ENCODE measurements at regions not wholly inside any gene's neighbourhood (a gene's known extent, or its start where the extent isn't known, plus 50 kb on each side); places are given as distances from the start of the nearest gene placed in this dataset.

DNA sequence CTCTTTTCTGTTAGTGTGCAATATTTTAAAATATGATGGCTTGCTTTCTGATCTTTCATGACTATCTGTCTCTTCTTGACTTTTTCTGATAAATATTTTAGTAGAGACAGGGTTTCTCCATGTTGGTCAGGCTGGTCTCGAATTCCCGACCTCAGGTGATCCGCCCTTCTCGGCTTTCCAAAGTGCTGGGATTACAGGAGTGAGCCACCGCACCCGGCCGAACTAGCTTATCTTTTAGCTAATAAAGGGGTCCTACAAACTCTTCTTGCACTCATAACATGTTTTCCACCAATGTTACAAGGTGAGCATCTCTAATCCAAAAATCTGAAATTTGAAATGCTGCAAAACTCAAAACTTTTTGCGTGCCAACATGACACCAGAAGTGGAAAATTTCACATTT is 535.2 kb upstream of the PCDH20 start:
- Histone ChIP-seq H3K36me3 (ENCODE audit: control insufficient read depth, insufficient read depth, low read length) (no peaks in the 10 kb centered on the region), H3K4me3 (replicated peaks; ENCODE audit: low read depth, low read length) (no peak overlapping the region), H3K27me3 (replicated peaks; ENCODE audit: control insufficient read depth, insufficient read depth, low read length) (no peaks in the 10 kb centered on the region)
- TF ChIP-seq, protein P1, sequence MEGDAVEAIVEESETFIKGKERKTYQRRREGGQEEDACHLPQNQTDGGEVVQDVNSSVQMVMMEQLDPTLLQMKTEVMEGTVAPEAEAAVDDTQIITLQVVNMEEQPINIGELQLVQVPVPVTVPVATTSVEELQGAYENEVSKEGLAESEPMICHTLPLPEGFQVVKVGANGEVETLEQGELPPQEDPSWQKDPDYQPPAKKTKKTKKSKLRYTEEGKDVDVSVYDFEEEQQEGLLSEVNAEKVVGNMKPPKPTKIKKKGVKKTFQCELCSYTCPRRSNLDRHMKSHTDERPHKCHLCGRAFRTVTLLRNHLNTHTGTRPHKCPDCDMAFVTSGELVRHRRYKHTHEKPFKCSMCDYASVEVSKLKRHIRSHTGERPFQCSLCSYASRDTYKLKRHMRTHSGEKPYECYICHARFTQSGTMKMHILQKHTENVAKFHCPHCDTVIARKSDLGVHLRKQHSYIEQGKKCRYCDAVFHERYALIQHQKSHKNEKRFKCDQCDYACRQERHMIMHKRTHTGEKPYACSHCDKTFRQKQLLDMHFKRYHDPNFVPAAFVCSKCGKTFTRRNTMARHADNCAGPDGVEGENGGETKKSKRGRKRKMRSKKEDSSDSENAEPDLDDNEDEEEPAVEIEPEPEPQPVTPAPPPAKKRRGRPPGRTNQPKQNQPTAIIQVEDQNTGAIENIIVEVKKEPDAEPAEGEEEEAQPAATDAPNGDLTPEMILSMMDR (IDR thresholded peaks at IDR 0.05; ENCODE audit: insufficient read depth, low read length, poor library complexity, severe bottlenecking): no peak
- DNase-seq (ENCODE audit: extremely low read depth, insufficient read length): no peak

DNA sequence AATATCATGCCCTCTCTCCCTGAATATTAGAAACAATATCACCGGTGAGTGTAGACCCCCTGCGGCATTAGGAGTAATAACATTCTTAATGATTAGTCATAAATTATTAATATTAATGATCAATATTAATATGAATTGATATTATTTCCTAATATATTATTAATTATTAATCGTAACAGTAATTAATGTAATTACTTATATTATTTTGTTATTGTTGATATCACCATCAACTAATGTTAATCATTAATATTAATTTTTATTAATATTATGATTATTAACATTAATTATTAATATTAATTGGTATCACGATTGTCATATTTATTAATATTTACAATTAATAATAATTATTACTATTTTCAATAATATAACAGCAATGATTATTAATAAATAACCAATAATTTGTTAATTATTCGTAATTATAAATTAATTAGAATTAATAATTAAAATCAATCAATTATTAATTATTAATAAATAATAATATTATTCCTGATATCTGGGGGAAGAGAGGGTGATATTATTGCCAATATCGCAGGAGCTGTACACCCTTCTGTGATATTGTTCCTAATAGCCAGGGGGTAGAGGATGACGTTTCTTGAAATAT is 528.8 kb upstream of the PCDH20 start:
- TF ChIP-seq, protein P1 (IDR thresholded peaks at IDR 0.05; ENCODE audit: insufficient read depth, low read length, poor library complexity, severe bottlenecking): no peak
- no peaks in the 10 kb centered on the region for H3K27me3 ChIP-seq (replicated peaks; ENCODE audit: control insufficient read depth, insufficient read depth, low read length)
- no peak overlapping the region for H3K4me3 ChIP-seq (replicated peaks; ENCODE audit: low read depth, low read length)
- no peaks in the 10 kb centered on the region for H3K36me3 ChIP-seq (ENCODE audit: control insufficient read depth, insufficient read depth, low read length)
- no peak for DNase-seq (ENCODE audit: extremely low read depth, insufficient read length)

DNA sequence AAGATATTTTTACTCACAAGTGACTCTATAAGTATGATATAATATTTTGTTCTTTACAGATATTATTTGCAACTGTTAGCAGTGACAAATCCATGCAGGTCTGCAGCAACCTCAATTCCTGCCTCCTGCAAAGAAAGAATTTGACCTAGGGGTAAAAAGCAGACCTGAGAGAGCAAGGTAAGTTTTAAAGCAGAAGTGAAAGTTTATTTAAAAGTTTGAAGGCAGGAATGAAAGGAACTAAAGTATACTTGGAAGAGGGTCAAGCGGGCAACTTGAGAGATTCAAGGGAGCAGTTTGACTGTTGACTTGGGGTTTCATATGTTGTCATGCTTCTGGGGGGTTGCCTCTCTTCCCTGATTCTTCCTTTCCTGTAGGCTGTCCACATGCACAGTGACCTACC is 520.1 kb upstream of the PCDH20 start:
- Histone ChIP-seq H3K36me3 (ENCODE audit: control insufficient read depth, insufficient read depth, low read length) (no peaks in the 10 kb centered on the region), H3K27me3 (replicated peaks; ENCODE audit: control insufficient read depth, insufficient read depth, low read length) (no peaks in the 10 kb centered on the region), H3K4me3 (replicated peaks; ENCODE audit: low read depth, low read length) (no peak overlapping the region)
- TF ChIP-seq, protein P1 (IDR thresholded peaks at IDR 0.05; ENCODE audit: insufficient read depth, low read length, poor library complexity, severe bottlenecking): no peak
- DNase-seq (ENCODE audit: extremely low read depth, insufficient read length): no peak

DNA sequence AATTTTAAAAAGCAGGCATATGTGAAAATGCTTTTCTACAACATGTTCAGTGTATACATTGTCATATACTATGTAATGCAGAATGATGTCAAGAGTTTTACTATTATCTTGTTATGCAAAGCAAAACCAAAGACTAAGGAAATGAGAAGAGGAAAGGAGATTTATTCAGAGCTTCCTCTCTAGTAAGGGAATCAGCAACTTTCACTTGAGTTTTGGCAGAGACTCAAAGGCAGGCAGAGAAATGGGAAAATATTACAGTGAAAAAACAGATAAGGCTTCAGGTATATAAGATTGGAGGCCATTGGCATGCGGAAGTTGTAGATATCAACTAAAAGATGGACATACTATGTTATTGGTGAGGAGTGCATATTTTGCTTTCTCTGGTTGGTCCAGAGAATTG is 512.0 kb upstream of the PCDH20 start:
- Histone ChIP-seq H3K4me3 (replicated peaks; ENCODE audit: low read depth, low read length) (no peak overlapping the region), H3K27me3 (replicated peaks; ENCODE audit: control insufficient read depth, insufficient read depth, low read length) (no peaks in the 10 kb centered on the region), H3K36me3 (ENCODE audit: control insufficient read depth, insufficient read depth, low read length) (no peaks in the 10 kb centered on the region)
- no peak for DNase-seq (ENCODE audit: extremely low read depth, insufficient read length)
- TF ChIP-seq, protein P1 (IDR thresholded peaks at IDR 0.05; ENCODE audit: insufficient read depth, low read length, poor library complexity, severe bottlenecking): no peak

DNA sequence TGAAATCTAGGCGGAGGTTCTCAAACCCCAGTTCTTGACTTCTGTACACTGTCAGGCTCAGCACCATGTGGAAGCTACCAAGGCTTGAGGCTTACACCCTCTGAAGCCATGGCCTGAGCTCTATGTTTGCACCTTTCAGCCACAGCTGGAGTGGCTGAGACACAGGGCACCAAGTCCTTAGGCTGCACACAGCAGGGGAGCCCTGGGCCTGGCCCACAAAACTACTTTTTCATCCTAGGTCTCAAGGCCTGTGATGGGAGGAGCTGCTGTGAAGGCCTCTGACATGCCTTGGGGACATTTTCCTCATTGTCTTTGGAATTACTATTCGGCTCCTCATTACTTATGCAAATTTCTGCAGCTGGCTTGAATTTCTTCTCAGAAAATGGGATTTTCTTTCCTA is 503.2 kb upstream of the PCDH20 start:
- Histone ChIP-seq H3K4me3 (replicated peaks; ENCODE audit: low read depth, low read length) (no peak overlapping the region), H3K27me3 (replicated peaks; ENCODE audit: control insufficient read depth, insufficient read depth, low read length) (no peaks in the 10 kb centered on the region), H3K36me3 (ENCODE audit: control insufficient read depth, insufficient read depth, low read length) (no peaks in the 10 kb centered on the region)
- no peak for DNase-seq (ENCODE audit: extremely low read depth, insufficient read length)
- TF ChIP-seq, protein P1 (IDR thresholded peaks at IDR 0.05; ENCODE audit: insufficient read depth, low read length, poor library complexity, severe bottlenecking): no peak

DNA sequence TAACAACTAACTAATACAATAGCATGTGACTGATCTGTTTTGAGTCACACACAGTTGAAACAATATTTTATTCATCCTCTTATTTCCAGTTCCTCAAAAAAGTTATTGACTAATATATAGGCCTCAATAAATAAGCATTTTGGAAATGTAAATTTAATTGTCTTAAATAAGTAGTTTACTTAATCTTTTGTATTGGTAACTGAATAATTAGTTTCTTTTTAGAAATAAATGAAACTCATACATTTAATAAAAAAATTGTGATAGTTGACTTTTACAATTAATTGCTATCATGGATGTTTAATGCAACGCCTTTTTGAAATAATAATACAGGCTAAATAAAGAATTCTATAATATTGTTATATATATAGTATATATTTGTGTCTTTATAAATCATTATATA is 500.8 kb upstream of the PCDH20 start:
- Histone ChIP-seq H3K27me3 (replicated peaks; ENCODE audit: control insufficient read depth, insufficient read depth, low read length) (no peaks in the 10 kb centered on the region), H3K36me3 (ENCODE audit: control insufficient read depth, insufficient read depth, low read length) (no peaks in the 10 kb centered on the region), H3K4me3 (replicated peaks; ENCODE audit: low read depth, low read length) (no peak overlapping the region)
- TF ChIP-seq, protein P1 (IDR thresholded peaks at IDR 0.05; ENCODE audit: insufficient read depth, low read length, poor library complexity, severe bottlenecking): no peak
- DNase-seq (ENCODE audit: extremely low read depth, insufficient read length): no peak
